ENCODE measurements at regions not wholly inside any gene's neighbourhood (a gene's known extent, or its start where the extent isn't known, plus 50 kb on each side); places are given as distances from the start of the nearest gene placed in this dataset.

DNA sequence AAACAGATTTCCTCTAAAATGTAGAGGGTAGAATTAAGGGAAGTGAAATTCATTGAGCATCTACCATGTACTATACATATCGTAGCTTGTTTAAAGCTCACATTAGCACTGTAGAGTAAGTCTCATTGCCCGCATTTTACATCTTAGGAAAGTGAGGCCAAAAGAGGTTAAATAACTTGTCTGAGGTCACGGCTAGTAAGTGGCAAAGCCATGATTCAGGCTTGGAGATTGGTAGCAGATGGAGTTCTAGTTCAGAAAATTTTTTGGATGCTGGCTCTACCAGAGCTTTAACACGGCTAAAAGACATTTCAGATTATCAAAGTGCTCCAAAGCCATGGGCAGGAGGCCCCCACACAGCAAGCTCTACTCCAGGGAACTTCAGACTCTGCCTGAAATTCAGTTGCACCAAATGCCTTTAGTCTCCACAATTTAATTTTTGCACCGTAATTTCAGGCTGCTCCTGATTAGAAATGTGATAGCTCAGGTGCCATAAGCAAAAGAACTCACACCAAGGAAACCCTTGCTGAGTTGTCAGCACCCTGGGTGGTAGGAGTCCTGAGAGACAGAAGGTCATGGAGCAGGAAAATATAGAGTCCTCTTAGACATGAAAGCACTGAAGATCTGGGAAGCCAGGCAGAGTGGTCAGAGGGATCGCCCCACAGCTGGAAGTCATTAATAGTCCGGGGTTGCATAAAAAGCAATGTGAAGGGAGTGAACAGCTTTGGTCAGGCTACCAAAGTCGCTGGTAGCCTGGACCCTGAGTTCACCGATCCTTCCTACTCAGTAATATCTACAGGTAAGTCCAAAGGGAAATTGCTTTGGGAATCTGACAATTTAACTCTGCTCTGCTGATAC lies 55.2 kb upstream of the ASIP start:
- POLR2A ChIA-PET = no interaction called here
- TF ChIP-seq, protein P1, sequence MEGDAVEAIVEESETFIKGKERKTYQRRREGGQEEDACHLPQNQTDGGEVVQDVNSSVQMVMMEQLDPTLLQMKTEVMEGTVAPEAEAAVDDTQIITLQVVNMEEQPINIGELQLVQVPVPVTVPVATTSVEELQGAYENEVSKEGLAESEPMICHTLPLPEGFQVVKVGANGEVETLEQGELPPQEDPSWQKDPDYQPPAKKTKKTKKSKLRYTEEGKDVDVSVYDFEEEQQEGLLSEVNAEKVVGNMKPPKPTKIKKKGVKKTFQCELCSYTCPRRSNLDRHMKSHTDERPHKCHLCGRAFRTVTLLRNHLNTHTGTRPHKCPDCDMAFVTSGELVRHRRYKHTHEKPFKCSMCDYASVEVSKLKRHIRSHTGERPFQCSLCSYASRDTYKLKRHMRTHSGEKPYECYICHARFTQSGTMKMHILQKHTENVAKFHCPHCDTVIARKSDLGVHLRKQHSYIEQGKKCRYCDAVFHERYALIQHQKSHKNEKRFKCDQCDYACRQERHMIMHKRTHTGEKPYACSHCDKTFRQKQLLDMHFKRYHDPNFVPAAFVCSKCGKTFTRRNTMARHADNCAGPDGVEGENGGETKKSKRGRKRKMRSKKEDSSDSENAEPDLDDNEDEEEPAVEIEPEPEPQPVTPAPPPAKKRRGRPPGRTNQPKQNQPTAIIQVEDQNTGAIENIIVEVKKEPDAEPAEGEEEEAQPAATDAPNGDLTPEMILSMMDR (IDR thresholded peaks at IDR 0.05; ENCODE audit: insufficient read depth, low read length, missing control alignments) = no peak
- no peak overlapping the region for H3K4me3 ChIP-seq (ENCODE audit: low read depth, low read length)
- DNase-seq (ENCODE audit: low read depth, low spot score) = no peak
- CTCF ChIA-PET = interaction anchor here (1.1 to 2.8 kb wide), 2 partner anchors 11 to 126 kb away, joined by 3 to 13 read pairs; no protein-coding TSS in a partner anchor

DNA sequence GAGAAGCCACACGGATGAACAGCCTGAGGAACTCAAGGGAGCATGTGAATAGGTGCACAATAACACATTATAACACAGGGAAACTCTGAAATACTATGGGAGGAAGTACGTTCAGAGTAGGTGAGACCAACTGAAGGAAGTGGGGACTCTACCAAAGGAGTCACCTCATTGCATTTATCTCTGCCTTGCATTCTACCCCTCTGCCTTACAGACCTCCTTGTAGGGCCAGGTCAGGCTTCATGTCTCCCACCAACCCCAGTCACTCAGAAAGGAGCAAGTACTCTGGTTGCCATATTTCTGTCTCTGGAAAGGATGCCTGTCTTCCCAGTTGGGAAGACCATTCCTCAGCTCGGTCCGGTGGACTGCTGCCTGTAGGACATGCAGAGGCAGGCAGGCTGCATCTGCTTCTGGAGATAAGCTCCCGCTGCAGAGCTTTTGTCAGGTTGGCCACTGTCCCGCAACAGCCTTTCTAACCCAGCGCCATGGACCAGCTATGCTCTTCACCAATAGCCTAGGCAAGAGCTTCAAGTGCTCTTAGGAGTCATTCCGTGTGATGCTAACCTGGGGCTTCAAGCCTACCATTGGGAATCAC lies 51.6 kb upstream of the ASIP start:
- POLR2A ChIA-PET = no interaction called here
- no peak for DNase-seq (ENCODE audit: low read depth, low spot score)
- CTCF ChIA-PET = interaction anchor here (1.0 to 7.4 kb wide), 18 partner anchors 11 to 379 kb away, joined by 3 to 96 read pairs (median 8); partner anchors contain the start of genes AHCY and ITCH

DNA sequence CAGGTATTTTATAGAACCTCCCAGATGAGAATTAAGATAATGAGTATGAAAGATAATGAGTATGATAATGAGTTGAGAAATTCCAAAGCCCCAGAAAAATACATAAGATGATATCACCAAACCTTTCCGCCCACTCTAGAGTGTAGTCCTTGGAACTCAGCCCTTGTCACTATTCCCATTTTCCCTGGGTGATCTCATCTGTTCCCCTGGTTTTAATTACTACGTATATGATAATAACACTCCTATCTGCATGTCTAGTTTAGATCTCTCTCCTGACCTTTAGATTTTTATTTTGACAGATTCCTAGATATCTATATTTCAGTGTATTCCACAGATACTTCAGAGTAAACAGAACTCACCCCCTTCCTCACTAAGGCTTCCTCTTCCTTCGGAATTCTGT lies 51.0 kb upstream of the ASIP start:
- POLR2A ChIA-PET = interaction anchor here (0.6 kb wide), 1 partner anchor 416 kb away, joined by 5 read pairs; no protein-coding TSS in a partner anchor

More for the DNA sequence above, 51.6 kb upstream of the ASIP start:
- TF ChIP-seq, protein P1 (IDR thresholded peaks at IDR 0.05; ENCODE audit: insufficient read depth, low read length, missing control alignments) = no peak
- H3K4me3 ChIP-seq (ENCODE audit: low read depth, low read length) = no peak overlapping the region

DNA sequence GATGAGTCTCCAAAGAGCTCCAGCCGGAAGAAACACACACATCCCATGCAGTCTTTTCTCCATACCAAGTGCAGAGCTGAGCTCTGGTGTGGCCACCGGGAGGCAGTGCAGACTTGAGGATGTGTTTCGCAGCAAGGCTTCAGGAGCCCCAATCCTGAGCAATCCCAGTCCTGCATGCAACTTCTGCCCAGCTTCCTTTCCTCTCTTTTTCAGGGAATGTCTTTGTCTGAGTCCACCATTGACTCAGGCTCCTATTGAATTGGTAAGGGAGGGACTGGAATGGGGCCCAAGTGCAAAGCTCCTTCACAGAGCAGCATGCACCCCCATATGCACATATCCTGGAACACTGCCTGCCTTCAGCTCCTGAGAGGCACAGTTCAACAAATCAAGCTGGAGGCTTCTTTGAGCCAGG lies 50.5 kb upstream of the ASIP start:
- DNase-seq (ENCODE audit: low read depth, low spot score) = peak; percentile 57
- ChIA-PET POLR2A (interaction anchor here (0.6 kb wide), 1 partner anchor 416 kb away, joined by 5 read pairs; no protein-coding TSS in a partner anchor), CTCF (interaction anchor here (0.6 to 7.4 kb wide), 47 partner anchors 10 to 579 kb away, joined by 3 to 96 read pairs (median 4); partner anchors contain the start of genes AHCY, ASIP, DYNLRB1 and ITCH)
- no peak overlapping the region for H3K4me3 ChIP-seq (ENCODE audit: low read depth, low read length)
- TF ChIP-seq, protein P1 (IDR thresholded peaks at IDR 0.05; ENCODE audit: insufficient read depth, low read length, missing control alignments) = peak; percentile 96

More for the DNA sequence above, 51.0 kb upstream of the ASIP start:
- H3K4me3 ChIP-seq (ENCODE audit: low read depth, low read length) = no peak overlapping the region
- CTCF ChIA-PET = interaction anchor here (0.6 to 7.4 kb wide), 42 partner anchors 9 to 580 kb away, joined by 3 to 96 read pairs (median 4); partner anchors contain the start of genes AHCY, ASIP and ITCH
- TF ChIP-seq, protein P1 (IDR thresholded peaks at IDR 0.05; ENCODE audit: insufficient read depth, low read length, missing control alignments) = no peak
- DNase-seq (ENCODE audit: low read depth, low spot score) = no peak

All from AG04449 (cell line).